Loucy (cell line): ENCODE measurements at regions not wholly inside any gene's neighbourhood (a gene's known extent, or its start where the extent isn't known, plus 50 kb on each side); places are given as distances from the start of the nearest gene placed in this dataset.

Experiments used
- CTCF ChIP-seq: fragments of 200-600 bp; sonication (generic); conservative IDR thresholded peaks from 2 replicates; pipeline ENCODE4 v1.5.1; 2014; ENCODE audit warnings: mild to moderate bottlenecking, antibody characterized with exemption, low read length
- EZH2phosphoT487 ChIP-seq: fragments of 200-600 bp; IDR thresholded peaks from 2 replicates; pipeline ENCODE4 v1.6.1; 2018; ENCODE audit warnings: antibody characterized with exemption, mild to moderate bottlenecking, moderate library complexity, borderline replicate concordance

DNA sequence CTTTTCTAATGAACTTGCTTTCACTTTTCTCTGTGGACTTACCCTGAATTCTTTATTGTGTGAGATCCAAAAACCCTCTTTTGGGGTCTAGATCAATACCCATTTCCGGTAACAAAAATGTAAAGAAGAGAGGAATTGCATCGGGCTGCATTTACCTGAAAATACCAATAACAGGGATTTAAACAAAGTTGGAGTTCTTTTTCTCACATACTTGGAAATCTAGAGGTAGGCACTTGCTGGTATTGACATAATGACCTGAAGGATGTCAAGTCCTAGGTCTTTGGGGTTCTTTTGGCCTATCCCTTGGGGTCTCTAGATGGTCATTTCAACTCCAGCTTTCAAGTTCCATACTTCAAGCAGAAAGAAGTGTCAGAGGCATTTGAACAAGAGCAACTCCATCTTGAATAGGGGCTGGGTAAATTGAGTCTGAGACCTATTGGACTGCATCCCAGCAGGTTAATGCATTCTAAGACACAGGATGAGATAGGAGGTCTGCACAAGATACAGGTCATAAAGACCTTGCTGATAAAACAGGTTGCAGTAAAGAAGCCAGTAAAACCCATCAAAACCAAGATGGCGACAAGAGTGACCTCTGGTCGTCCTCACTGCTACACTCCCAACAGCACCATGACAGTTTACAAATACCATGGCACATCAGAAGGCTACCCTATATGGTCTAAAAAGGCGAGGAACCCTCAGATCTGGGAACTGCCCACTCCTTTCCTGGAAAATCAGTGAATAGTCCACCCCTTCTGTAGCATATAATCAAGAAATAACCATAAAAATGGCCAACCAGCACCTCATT is 50.8 kb upstream of the ZNF280D start:
- TF ChIP-seq CTCF (no peak), EZH2phosphoT487 (no peak)
